Left kidney (tissue), 1 donor: ENCODE measurements at regions not wholly inside any gene's neighbourhood (a gene's known extent, or its start where the extent isn't known, plus 50 kb on each side); places are given as distances from the start of the nearest gene placed in this dataset.
"Not testable (repeated sequence)": the region's sequence is repeated elsewhere in the genome, so short reads cannot be mapped to it uniquely, and the experiment has no call there.

ENCODE experiments used
- DNase-seq: peaks from one replicate; pipeline ENCODE4 v3.0.0-alpha.2; 2013

DNA sequence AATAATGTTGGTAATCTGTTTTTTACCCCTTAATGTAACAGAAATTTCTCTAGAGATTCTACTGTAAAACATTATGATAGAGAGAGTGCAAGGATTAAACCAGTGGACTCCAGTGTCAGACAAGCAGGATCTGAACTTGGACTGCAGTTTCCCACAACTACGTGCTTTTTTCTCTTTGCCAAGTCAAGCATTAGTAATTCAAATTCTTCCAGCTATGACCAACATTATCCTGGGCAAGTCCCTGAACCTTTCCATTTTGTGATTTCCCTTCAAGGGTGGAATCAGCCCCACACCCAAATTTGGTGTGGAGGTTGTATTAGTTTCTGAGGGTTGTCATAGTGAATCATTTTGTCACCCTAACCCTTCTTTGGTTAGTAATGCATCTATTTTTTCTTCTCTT, 482.0 kb downstream of the ZNF516 start:
- DNase-seq = no peak

DNA sequence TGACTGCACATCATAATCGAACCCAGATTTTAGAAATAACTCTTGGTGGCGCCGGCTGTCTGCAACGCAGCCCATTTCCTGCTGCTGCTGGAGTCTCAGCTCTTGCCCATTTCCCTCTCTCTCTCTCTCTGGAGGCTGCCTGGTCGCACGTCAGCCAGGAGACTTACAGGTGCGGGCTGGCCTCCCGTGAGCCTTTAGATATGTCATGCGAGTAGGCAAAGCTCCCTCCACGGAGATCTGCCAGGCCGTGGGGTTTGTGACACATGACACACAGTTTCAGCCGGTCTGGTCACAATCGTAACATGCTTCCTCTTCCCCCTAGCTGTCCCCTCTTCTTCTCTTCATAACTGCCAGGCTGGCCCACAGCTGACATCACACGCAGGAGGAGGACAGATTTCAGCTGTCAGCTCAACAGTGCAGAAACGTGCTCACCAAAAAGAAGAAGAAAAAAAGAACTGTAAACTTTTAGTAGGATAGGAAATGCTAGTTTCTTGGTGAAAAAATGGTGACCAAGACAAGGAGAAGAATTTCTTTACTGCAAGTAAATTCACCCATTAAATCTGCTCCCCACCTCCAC, 489.3 kb downstream of the ZNF516 start:
- DNase-seq = peak; percentile 29

DNA sequence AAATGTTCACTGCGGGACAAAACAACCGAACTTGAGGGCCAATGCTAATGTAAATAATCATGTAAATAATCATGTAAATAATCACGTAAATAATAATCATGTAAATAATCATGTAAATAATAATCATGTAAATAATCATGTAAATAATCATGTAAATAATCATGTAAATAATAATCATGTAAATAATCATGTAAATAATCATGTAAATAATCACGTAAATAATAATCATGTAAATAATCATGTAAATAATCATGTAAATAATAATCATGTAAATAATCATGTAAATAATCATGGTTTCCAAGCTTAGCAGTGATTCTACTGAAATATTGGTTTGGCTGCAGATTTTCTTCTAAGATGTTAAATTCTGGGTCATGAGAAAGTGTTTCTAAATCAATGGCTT, 507.1 kb downstream of the ZNF516 start:
- not testable (repeated sequence) for DNase-seq

DNA sequence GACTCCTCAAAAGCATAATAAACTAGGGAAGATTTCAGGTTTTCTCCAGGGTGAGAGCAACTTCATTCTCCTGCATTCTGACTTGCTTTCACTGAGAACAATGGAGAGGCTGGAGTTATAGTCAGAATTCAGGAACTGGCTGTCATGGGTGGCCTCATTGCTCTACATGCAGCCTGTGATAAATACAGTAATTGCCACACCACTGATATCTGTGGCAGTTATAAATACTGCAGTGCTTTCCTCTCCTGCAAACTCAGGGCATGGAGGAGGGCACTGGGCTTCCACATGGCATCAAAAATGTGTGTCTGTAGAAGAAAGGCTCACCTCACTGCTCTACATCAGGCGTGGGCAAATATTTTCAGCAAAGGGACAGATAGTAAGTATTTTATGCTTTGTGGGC, 510.2 kb downstream of the ZNF516 start:
- no peak for DNase-seq

DNA sequence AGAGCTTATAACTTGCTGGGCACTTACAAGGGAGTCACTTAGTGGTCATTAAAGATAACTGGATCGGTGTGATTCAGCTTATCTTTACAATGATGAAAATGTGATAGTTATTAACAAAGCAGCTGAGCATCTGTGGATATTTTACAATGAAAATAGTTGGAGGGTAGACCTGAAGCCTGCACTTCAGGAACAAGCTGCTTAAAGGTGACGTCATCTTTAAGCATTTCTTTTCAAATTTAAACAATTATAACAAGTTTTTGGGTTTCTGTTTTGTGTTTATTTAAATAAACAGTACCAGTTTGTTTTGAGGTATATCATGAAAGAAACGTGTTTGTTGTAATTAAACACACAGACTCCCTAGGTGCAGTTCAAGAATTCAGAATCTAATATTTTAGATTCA, 513.9 kb downstream of the ZNF516 start:
- no peak for DNase-seq

DNA sequence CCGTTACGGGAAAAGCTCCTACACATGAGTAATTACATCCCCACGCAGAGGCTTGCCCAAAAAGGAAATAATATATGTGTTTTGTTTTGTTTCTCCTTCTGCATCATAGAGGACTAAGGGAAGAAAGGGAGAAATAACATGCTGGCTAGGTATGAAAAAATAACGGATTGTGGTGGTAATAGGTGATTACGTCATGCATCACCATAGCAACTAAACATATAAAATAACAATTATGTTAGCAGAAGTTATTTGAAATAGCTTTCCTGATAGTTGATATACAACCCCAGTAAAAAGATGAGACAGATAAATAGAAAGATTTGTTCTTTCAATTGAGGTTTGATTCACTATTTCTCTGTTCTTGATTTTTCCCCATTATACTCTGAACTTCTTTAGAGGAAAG, 518.0 kb downstream of the ZNF516 start:
- no peak for DNase-seq

DNA sequence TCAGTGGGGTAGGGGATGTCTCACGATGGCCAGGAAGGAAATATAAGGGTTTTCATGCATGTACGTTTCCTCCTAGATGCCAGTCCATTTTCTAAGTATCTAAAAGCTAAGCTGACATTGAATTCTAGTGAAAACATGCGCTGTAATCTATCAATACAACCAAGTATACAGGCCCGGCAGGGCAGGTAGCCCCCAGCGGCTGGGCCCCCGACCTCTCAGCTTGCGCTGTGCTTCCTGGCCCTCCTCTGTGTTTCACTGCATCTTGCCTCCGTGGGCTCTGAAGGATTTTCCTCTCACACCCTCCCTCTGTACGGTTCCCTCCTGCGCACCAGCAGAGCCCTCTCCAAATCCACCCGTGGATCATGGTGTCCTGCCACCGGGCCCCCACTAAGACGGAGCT, 524.8 kb downstream of the ZNF516 start:
- DNase-seq = no peak

DNA sequence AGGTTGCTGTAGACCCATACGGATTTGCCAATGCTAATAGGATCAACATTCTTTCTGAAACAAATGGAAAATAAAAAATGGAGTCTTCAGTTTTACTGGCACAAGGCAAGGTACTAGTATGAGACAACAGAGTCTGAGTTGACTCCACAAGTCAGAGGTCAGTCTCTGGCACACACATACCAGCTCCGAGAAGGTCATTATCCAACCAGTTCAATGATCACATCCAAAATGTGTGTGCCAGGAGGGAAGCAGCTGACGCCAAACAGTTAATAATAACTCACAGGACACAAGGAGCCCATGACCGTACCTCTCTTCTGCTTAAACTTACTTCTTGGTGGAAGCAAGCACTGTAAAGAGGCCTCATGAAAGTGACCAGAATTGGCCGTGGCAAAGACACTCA, 528.6 kb downstream of the ZNF516 start:
- no peak for DNase-seq

DNA sequence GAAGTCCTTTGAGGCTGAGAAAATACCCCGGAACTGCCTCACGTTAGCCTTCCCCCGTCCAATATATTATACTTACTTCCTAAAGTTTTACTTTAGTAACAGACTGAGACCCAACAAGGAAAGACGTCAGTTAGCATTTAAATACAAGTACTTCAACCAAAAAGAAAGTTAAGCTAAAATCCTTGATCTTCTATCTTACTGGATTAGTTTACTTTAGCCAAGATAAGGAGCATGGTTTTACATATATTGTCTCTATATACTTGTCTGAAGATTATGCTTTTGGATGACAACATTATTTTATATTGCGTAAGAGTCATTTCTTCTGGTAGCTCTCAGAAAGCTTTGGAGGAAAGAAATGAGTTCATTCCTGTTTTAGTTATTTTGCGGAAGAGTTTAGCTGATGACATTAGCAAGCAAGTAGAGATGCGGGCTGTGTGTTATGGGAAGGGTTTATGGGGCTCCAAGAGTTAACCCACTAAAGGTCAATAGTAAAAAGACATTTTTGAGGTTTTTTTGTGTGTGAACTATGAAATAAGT, 532.9 kb downstream of the ZNF516 start:
- DNase-seq = no peak

DNA sequence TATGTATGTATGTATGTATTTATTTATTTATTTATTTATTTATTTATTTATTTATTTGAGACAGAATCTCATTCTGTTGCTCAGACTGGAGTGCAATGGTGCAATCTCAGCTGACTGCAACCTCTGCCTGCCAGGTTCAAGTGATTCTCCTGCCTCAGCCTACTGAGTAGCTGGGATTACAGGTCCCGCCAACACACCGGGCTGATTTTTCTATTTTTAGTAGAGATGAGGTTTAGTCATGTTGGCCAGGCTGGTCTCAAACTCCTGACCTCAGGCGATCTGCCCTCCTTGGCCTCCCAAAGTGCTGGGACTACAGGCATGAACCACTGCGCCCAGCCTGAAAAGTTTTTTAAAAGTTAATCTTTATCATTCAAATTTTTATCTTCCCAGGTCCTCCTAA, 532.9 kb upstream of the SMIM21 start:
- not testable (repeated sequence) for DNase-seq

DNA sequence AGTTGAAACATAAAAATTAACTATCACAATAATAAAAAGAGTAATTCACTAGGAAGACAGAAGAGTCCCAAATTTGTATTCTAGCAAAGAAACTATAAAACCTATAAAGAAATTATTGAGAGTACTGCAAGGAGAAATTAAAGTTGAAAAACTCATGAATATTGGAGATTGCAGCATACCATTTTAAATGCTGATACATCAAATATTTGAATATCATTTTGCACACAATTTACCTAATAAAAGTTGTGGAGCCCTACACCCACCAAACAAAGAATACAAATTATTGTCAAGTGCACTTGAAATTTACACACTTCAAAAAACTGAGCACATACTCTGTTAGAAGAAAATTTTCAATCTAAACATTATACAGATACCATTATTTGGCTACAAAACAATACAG, 531.6 kb upstream of the SMIM21 start:
- DNase-seq = no peak

DNA sequence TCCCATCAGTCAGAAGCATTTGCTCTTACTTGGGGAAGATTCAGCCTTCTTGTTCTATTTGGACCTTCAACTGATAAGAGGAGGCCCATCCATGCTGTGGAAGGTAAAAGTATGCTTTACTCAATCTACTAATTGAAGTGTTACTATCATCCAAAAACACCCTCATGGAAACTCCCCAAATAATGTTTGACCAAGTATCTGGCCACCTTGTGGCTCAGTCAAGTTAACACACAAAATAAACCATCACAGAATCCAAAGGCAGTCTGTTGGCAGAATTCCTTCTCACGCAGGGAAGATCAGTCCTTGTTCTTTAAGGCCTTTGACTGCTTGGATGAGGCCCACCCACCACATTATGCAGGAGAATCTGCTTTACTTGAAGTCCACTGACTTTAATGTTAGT, 531.2 kb upstream of the SMIM21 start:
- DNase-seq = no peak

DNA sequence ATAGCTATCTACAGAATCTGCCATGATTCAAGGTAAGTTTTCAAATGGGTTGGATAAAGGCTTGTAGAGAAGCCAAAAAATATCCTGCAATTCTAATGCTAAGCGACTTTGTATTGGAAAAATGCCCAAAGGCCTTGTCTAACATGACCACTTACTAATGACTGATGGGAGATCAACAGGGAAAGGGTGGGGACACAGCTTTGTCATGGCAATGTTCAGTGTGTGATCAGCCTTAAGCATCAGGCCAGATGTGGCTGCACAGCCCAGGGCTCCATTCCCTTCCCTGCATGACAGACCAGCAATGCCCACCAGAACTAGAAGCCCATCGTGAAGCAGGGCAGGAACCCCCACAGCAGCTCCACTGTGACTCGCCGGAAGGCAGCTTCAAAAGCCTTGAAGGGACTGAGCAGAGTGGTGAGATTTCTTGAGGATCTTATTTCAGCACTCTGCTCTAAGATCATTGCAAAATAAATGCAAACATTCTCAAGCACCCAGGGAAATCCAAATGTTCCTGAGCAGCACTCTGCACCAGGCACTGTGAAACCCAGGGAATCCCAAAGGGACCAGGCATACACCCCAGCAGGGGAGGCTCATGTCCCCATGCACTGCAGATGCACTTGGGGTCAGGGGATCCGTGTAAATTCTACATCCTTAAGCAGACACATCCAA, 517.9 kb upstream of the SMIM21 start:
- no peak for DNase-seq

DNA sequence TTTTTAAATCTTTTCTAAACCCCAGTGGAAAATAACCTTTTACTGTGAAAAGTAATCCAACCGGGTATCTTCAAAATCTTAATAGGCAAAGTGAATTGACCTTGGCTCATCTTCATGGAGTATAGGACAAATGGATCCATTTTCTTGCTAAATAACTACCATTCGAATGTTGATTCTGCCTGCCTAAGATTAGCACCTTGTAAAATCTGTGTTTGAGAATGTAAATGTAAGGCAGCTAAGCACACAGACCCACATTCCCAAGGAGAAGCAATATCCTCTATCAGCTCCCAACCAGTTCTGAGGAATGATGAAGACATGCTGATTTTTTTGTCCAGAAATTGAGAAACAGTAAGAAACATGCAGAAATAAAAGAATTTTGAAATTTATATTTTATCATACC, 509.8 kb upstream of the SMIM21 start:
- DNase-seq = no peak

DNA sequence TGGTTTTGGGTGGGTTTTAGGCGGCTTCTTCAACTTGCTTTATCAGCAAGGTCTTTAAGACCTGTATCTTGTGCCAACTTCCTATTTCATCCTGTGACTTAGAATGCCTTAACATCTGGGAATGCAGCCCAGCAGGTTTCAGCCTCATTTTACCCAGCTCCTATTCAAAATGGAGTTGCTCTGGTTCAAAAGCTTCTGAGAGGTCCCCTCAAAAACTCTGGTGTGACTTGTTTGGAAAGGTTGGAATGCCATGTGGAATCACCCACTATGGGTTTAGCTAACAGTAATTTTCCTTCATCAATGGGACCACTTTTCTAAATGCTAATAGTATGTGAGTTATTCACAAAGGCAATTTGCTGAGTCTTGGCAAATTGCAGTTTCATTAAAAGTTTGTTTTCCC, 509.4 kb upstream of the SMIM21 start:
- DNase-seq = no peak

DNA sequence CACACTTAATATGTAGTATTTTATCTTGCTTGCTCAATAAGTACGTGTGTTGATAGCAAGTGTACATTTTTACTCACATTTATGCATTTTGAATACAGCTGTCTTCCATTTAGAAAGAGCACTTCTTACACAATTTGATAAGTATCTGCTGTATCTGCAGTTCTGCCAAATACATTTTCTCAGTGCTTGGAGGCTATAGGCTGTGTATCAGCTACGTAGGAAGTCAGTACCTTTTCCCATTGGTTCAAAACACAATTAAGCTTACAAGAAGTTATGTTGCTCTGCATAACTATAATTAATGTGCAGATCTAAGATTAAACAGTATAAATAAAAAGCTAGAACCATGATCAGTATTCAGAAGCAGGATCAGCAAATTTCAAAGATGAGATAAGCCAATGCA, 503.6 kb upstream of the SMIM21 start:
- DNase-seq = no peak

DNA sequence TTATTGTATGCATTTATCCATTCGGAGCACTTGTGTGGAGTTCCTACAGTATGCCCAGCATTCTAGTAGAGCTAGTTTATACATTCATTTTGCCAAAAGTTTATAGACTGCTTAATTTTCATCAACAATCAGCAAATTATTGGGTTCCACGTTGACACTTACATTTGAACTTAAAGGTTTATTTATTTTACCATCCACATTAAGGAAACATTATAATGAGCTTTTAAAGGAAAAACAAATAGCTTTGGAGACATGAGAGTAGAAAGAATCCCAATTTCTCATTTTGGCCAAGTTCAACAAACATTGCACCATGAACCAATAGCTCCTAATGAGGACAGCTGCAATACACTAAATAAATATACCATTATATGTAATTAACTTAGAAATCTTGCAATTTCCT, 501.2 kb upstream of the SMIM21 start:
- no peak for DNase-seq

DNA sequence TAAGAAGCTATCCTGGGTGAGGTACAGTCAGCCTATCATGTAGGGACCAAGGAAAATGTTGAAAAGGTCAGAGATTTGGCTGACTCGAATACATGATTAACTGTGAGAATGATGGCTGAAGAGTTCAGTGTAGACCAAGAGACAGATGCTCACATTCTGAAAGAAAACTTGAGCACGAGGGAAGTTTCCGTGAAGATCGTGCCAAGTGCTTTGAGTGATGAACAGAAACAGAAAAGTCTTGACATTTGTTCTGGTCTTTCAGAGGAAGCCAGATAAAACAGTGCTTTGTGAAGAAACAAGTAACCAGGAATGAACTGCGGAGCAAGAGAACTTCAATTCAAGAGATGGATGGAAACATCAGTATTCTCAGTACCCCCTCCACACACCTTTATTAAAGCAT, 500.3 kb upstream of the SMIM21 start:
- DNase-seq = no peak

DNA sequence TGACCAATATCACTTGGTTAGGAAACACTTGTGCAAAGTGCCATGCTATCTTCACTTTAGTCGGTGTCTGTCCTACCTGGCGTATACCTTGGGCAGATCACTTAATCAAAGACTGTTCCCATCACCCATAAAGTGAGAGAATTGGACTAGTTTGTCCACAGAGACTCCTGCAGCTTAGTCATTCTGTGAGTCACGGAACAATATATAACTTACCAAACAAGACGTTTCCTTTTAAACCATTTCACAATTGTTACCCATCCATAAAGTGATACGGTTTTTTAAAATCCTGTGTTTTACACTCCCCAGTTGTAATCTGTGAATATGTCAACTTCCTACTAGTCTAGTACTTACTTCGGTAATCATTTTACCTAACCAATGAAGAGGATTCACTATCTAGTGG, 499.3 kb upstream of the SMIM21 start:
- DNase-seq = no peak

DNA sequence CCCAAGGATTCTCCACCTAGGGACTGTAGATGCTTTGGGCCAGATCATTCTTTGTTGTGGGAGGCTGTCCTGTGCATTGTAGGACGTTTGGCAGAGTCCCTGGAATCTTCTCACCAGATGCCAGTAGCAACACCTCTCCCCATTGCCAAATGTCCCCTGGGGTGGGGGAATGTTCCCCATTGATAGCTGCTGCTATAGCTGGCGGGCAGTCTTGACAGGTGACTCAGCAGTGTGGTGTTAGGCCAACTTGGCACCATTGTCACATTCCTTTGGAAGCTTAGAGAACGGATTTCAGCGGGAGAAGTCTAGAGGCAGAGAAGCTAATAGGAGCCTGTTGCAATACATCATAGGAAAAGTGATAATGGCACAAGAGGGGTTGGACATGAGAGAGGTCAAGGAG, 495.7 kb upstream of the SMIM21 start:
- no peak for DNase-seq

DNA sequence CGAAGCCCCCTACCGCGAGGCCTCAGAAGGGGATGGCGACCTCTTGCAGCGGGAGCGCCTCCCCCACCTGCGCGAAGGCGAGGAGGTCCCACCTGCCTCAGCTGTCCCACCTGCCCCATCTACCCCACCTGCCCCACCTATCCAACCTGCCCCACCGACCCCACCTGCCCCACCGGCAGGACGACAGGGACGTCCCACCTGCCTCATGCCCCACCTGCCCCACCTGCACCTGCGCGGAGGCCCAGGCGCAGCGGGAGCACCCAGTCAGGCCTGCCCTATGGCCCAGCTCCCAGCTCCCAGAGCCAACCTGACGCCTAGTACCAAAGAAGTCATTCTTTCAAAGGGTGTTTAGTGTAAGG, 489.1 kb upstream of the SMIM21 start:
- no peak for DNase-seq

DNA sequence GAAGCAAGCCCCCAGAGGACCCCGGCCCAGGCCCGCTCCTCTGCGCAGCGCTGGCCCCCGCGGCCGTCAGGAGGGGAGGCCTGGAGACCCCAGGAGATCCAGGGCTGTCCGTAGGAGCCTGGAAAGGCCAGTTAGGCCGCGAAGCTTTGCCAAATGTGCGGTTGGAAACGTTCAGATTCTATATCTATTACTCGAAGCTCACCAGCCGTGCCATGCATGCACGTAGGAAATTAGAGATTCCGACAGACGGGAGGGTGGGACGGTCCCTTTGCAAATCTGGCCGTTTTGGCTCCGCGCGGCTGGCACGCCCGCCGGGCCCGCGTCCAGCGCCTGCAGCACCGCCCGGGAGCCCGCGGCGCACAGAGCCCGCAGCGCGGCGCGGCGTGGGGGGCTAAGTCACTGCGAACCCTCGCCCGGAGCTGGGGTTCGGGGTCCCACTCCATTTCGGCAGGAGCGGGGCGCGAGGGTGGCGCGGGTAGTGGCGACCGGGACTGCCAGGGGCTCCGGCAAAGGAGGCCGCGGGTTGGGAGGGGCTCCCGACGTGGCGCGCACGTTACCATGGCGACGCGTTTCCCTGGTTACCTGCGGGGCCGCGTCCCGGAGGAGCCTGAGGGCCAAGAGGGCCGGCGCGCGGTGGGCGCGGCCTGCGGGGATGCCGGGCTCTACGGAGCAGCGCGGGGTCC, 488.6 kb upstream of the SMIM21 start:
- peak; percentile 73 for DNase-seq

DNA sequence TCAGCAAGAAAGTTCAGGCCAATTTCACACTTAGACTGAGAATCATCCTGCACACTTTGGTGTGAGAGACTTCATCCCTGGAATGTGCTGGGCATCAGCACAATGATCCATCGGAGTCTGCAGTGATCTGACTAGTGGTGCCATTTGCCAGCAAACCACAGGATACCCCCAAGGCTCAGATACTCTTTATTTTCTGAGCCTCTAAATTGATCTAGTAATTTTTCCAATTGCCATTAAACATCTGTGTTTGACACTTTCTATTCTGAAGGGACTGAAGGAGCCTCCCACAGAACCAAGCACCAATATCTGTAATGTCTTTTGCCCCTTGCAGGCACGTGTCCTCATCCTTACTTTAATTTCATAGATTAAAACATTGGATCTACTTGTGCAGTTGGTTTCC, 485.3 kb upstream of the SMIM21 start:
- no peak for DNase-seq

DNA sequence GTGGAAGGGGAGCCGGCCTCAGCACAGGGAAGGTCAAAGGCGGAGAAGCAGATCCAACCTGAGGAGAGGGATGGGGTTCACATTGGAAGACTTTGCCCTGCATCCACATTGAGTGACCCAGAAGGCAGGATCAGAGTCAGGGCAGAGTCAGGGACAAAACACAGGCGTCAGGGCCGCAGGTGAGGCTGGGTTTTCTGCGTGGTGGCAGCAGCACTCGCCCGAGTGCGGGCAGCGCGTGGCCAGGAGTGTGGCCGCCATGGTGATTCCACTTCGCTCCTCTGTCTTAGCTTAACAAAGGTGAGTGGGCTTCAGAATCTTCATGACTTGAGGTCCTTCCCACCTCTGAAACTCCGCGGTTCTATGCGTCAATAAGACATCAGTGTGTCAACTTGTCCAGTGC, 476.9 kb upstream of the SMIM21 start:
- no peak for DNase-seq
